MM.1S (cell line): ENCODE measurements at regions not wholly inside any gene's neighbourhood (a gene's known extent, or its start where the extent isn't known, plus 50 kb on each side); places are given as distances from the start of the nearest gene placed in this dataset.

Experiments used
- DNase-seq: peaks from one replicate; pipeline ENCODE4 v3.0.0-alpha.2; 2015
- H2AFZ ChIP-seq: fragments of 300-600 bp; sonication (generic); 2 replicates; pipeline ENCODE4 v1.6.0; 2016; ENCODE audit warnings: antibody characterized with exemption, low read length
- H3F3A ChIP-seq: fragments of 300-600 bp; sonication (generic); 2 replicates; pipeline ENCODE4 v1.6.1; 2016; ENCODE audit warnings: mild to moderate bottlenecking, antibody characterized with exemption, low read length, moderate library complexity, mixed read lengths; ENCODE audit not compliant: insufficient read depth
- H3K27ac ChIP-seq: fragments of 300-600 bp; sonication (generic); 2 replicates; pipeline ENCODE4 v1.5.1; 2016; ENCODE audit warnings: mild to moderate bottlenecking, low read length
- H3K27me3 ChIP-seq: fragments of 300-600 bp; sonication (generic); replicated peaks from 2 replicates; pipeline ENCODE4 v1.6.0; 2016; ENCODE audit warnings: low read length; ENCODE audit not compliant: insufficient read depth
- H3K36me3 ChIP-seq: fragments of 300-600 bp; sonication (generic); replicated peaks from 2 replicates; pipeline ENCODE4 v1.6.1; 2016; ENCODE audit warnings: mild to moderate bottlenecking, low read length, mixed read lengths; ENCODE audit not compliant: insufficient read depth
- H3K4me1 ChIP-seq: fragments of 300-600 bp; sonication (generic); 2 replicates; pipeline ENCODE4 v1.6.1; 2016; ENCODE audit warnings: low read length, mixed read lengths
- H3K4me2 ChIP-seq: fragments of 300-600 bp; sonication (generic); 2 replicates; pipeline ENCODE4 v1.6.0; 2016; ENCODE audit warnings: low read depth, low read length
- H3K4me3 ChIP-seq: fragments of 300-600 bp; sonication (generic); 2 replicates; pipeline ENCODE4 v1.5.1; 2016; ENCODE audit warnings: low read length, mixed read lengths
- H3K79me2 ChIP-seq: fragments of 300-600 bp; sonication (generic); 2 replicates; pipeline ENCODE4 v1.6.1; 2016; ENCODE audit warnings: mixed run types, low read length, mixed read lengths
- H3K9ac ChIP-seq: fragments of 300-600 bp; sonication (generic); 2 replicates; pipeline ENCODE4 v1.6.1; 2016; ENCODE audit warnings: low read length, mixed read lengths
- H3K9me2 ChIP-seq: fragments of 300-600 bp; sonication (generic); replicated peaks from 2 replicates; pipeline ENCODE4 v1.6.1; 2016; ENCODE audit warnings: mild to moderate bottlenecking, low read length, mixed read lengths; ENCODE audit not compliant: insufficient read depth
- H3K9me3 ChIP-seq: fragments of 300-600 bp; sonication (generic); replicated peaks from 2 replicates; pipeline ENCODE4 v1.6.1; 2016; ENCODE audit warnings: mild to moderate bottlenecking, low read length, mixed read lengths; ENCODE audit not compliant: insufficient read depth
- H4K20me1 ChIP-seq: fragments of 300-600 bp; sonication (generic); 2 replicates; pipeline ENCODE4 v1.6.1; 2016; ENCODE audit warnings: mild to moderate bottlenecking, low read length, moderate library complexity, mixed read lengths; ENCODE audit not compliant: insufficient read depth
- EZH2 ChIP-seq: fragments of 300-600 bp; sonication (generic); optimal IDR thresholded peaks from 2 replicates; pipeline ENCODE3; 2017; ENCODE audit warnings: low read depth, mild to moderate bottlenecking, antibody characterized with exemption, low read length, mixed read lengths
- EZH2phosphoT487 ChIP-seq: fragments of 300-600 bp; sonication (generic); IDR thresholded peaks from 2 replicates; pipeline ENCODE4 v1.6.1; 2018; ENCODE audit warnings: antibody characterized with exemption, low read length
- TF ChIP-seq, protein P1 (sequence below): fragments of 300-600 bp; sonication (generic); IDR thresholded peaks from 2 replicates; pipeline ENCODE4 v1.5.1; 2016; ENCODE audit warnings: antibody characterized with exemption, low read length, mixed read lengths

DNA sequence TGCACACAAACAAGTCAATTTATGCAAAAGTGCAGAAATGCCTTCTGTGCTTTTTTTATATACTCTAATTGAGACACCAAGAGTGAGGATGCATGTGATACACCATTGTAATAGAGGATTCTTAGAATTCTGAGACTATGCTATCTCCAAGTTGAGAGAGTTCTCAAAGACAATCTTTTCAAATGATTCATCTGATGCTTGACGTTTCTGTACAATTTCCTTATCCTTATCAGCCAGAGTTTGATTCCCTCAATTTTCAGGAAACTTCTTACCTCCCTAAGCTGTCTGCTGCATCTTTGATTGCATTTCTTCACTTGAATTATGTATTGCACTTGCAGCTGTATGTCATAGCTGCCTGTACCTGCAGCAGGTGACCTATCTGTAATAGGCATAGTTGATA, 211.3 kb upstream of the SPAG17 start:
- H3K27me3 ChIP-seq = no peaks in the 10 kb centered on the region
- TF ChIP-seq, protein P1, sequence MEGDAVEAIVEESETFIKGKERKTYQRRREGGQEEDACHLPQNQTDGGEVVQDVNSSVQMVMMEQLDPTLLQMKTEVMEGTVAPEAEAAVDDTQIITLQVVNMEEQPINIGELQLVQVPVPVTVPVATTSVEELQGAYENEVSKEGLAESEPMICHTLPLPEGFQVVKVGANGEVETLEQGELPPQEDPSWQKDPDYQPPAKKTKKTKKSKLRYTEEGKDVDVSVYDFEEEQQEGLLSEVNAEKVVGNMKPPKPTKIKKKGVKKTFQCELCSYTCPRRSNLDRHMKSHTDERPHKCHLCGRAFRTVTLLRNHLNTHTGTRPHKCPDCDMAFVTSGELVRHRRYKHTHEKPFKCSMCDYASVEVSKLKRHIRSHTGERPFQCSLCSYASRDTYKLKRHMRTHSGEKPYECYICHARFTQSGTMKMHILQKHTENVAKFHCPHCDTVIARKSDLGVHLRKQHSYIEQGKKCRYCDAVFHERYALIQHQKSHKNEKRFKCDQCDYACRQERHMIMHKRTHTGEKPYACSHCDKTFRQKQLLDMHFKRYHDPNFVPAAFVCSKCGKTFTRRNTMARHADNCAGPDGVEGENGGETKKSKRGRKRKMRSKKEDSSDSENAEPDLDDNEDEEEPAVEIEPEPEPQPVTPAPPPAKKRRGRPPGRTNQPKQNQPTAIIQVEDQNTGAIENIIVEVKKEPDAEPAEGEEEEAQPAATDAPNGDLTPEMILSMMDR = no peak
- TF ChIP-seq EZH2phosphoT487 (no peak), EZH2 (no peak)

DNA sequence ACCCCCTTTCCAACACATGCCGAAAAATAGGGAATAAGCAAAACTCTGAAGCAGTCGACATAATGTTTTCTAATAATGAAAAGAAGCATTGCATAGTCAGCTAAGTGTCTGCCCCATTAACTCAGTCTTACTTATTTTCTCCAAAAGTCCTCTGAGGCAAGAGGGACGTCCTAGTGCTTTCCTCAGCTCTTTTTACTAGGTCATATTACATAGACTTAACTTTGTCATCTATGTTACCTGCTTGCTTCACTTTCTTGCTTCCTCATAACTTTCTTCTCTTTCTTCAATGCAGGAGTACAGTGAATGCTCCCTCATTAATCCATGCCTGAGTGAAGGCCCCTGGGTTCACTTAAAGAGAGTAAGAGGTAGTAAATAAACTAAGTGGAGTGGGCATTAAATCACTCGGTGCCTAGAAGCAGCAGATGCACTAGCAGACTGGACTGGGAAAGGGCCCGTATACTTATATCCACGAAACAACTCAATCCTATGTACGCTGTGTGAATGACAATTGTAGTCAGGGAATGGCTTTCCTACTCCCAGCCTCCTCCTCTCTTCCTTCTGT, 210.5 kb upstream of the SPAG17 start:
- Histone ChIP-seq H3K4me1 (no peaks in the 10 kb centered on the region), H3K36me3 (no peaks in the 10 kb centered on the region), H4K20me1 (no peaks in the 10 kb centered on the region), H3K9ac (no peak overlapping the region), H3K27ac (no peak overlapping the region), H3K9me2 (no peaks in the 10 kb centered on the region), H3K79me2 (no peaks in the 10 kb centered on the region), H3K4me3 (no peak overlapping the region), H3F3A (no peaks in the 10 kb centered on the region), H3K9me3 (no peaks in the 10 kb centered on the region), H2AFZ (no peak overlapping the region), H3K4me2 (no peak overlapping the region), H3K27me3 (no peaks in the 10 kb centered on the region)
- no peak for DNase-seq
- no peak for TF ChIP-seq EZH2phosphoT487
- no peak for TF ChIP-seq EZH2
- TF ChIP-seq, protein P1 = no peak

More for the DNA sequence above, 211.3 kb upstream of the SPAG17 start:
- Histone ChIP-seq H2AFZ (no peak overlapping the region), H3K9me3 (no peaks in the 10 kb centered on the region), H3K9ac (no peak overlapping the region), H3K27ac (no peak overlapping the region), H4K20me1 (no peaks in the 10 kb centered on the region), H3F3A (no peaks in the 10 kb centered on the region), H3K36me3 (no peaks in the 10 kb centered on the region), H3K79me2 (no peaks in the 10 kb centered on the region), H3K4me2 (no peak overlapping the region), H3K9me2 (no peaks in the 10 kb centered on the region), H3K4me1 (no peaks in the 10 kb centered on the region), H3K4me3 (no peak overlapping the region)
- DNase-seq = no peak

DNA sequence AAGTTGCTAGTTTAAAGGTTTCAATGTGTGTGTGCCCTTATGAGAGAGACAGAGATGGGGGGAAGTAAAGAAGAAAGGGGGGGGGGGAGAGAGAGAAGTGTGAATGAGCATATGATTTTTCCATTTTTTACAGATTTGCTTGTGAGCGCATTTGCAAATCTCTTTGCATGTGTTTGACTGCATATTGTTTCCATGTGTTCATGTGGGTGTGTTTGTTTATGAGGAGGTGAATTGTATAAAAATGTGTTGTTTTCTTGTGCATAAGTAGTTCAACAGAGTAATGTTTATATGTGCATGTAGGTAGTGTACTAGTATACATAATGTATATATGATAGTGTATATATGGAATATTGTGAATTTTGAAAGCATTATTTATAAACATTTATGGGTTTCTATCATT, 205.9 kb upstream of the SPAG17 start:
- H3K4me2 ChIP-seq = no peak overlapping the region
- no peaks in the 10 kb centered on the region for H3K4me1 ChIP-seq
- H3F3A ChIP-seq = no peaks in the 10 kb centered on the region
- H3K27ac ChIP-seq = no peak overlapping the region
- no peak overlapping the region for H3K9ac ChIP-seq
- no peak for TF ChIP-seq EZH2phosphoT487
- TF ChIP-seq, protein P1 = no peak
- no peak for TF ChIP-seq EZH2
- no peak overlapping the region for H3K4me3 ChIP-seq
- DNase-seq = no peak
- no peaks in the 10 kb centered on the region for H4K20me1 ChIP-seq
- H3K9me2 ChIP-seq = no peaks in the 10 kb centered on the region
- no peaks in the 10 kb centered on the region for H3K9me3 ChIP-seq
- H3K36me3 ChIP-seq = no peaks in the 10 kb centered on the region
- H3K79me2 ChIP-seq = no peaks in the 10 kb centered on the region
- H2AFZ ChIP-seq = no peak overlapping the region
- no peaks in the 10 kb centered on the region for H3K27me3 ChIP-seq
